ENCODE measurements at regions not wholly inside any gene's neighbourhood (a gene's known extent, or its start where the extent isn't known, plus 50 kb on each side); places are given as distances from the start of the nearest gene placed in this dataset.

GRCh38 chr9:35553670-35554543 is 51.2 kb upstream of the TESK1 start:
- no peak for DNase-seq (ENCODE audit: low read depth)
- TF ChIP-seq, protein P1, sequence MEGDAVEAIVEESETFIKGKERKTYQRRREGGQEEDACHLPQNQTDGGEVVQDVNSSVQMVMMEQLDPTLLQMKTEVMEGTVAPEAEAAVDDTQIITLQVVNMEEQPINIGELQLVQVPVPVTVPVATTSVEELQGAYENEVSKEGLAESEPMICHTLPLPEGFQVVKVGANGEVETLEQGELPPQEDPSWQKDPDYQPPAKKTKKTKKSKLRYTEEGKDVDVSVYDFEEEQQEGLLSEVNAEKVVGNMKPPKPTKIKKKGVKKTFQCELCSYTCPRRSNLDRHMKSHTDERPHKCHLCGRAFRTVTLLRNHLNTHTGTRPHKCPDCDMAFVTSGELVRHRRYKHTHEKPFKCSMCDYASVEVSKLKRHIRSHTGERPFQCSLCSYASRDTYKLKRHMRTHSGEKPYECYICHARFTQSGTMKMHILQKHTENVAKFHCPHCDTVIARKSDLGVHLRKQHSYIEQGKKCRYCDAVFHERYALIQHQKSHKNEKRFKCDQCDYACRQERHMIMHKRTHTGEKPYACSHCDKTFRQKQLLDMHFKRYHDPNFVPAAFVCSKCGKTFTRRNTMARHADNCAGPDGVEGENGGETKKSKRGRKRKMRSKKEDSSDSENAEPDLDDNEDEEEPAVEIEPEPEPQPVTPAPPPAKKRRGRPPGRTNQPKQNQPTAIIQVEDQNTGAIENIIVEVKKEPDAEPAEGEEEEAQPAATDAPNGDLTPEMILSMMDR (IDR thresholded peaks at IDR 0.05; ENCODE audit: low read depth, low read length, missing control alignments) = peak; percentile 69
- no peak overlapping the region for H3K4me3 ChIP-seq (ENCODE audit: low read depth, low read length)

DNA sequence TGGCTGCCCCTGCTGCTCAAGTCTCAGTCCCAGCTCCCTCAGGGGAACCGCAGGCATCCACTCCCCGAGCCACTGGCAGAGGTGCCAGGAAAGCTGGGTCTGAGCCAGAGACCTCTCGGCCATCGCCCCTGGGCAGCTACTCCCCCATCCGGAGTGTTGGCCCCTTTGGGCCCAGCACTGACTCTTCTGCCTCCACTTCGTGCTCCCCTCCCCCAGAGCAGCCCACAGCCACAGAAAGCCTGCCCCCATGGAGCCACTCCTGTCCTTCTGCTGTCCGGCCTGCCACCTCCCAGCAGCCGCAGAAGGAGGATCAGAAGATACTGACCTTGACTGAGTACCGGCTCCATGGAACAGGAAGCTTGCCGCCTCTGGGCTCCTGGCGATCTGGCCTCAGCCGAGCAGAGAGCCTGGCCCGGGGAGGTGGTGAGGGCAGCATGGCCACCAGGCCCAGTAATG is 49.8 kb upstream of the TESK1 start:
- no peak for DNase-seq (ENCODE audit: low read depth)
- H3K4me3 ChIP-seq (ENCODE audit: low read depth, low read length) = no peak overlapping the region
- TF ChIP-seq, protein P1 (IDR thresholded peaks at IDR 0.05; ENCODE audit: low read depth, low read length, missing control alignments) = no peak
